Trophoblast cell (in vitro differentiated cells and primary cell): ENCODE measurements at regions not wholly inside any gene's neighbourhood (a gene's known extent, or its start where the extent isn't known, plus 50 kb on each side); places are given as distances from the start of the nearest gene placed in this dataset.
A peak's percentile ranks its signal among the peaks of the same experiment; 100 is the strongest.

ENCODE experiments used
- DNase-seq, 2 donors: peaks; one replicate each; pipeline ENCODE4 v3.0.0-alpha.2; 2016
- H2AFZ ChIP-seq: 2 replicates; pipeline ENCODE4 v1.6.1; 2013; ENCODE audit warnings: low read length, moderate library complexity, mild to moderate bottlenecking; ENCODE audit not compliant: insufficient read depth, poor library complexity
- H2AK5ac ChIP-seq: 2 replicates; pipeline ENCODE4 v1.6.1; 2013; ENCODE audit warnings: mild to moderate bottlenecking, low read length
- H2BK120ac ChIP-seq: 2 replicates; pipeline ENCODE4 v1.6.1; 2013; ENCODE audit warnings: low read length, mild to moderate bottlenecking, moderate library complexity; ENCODE audit not compliant: insufficient read depth, poor library complexity
- H2BK12ac ChIP-seq: 2 replicates; pipeline ENCODE4 v1.6.1; 2013; ENCODE audit warnings: mild to moderate bottlenecking, low read length, moderate library complexity
- H2BK5ac ChIP-seq: 2 replicates; pipeline ENCODE4 v1.6.1; 2013; ENCODE audit warnings: low read length, low read depth, moderate library complexity, mild to moderate bottlenecking; ENCODE audit not compliant: poor library complexity
- H3K14ac ChIP-seq: 2 replicates; pipeline ENCODE4 v1.6.1; 2013; ENCODE audit warnings: mild to moderate bottlenecking, low read length
- H3K18ac ChIP-seq: 2 replicates; pipeline ENCODE4 v1.6.1; 2013; ENCODE audit warnings: mild to moderate bottlenecking, low read length
- H3K23ac ChIP-seq: 2 replicates; pipeline ENCODE4 v1.6.1; 2013; ENCODE audit warnings: low read length
- H3K27ac ChIP-seq: 2 replicates; pipeline ENCODE4 v1.5.1; 2013; ENCODE audit warnings: low read depth, mild to moderate bottlenecking, inconsistent platforms, low read length, moderate library complexity
- H3K27me3 ChIP-seq: 2 replicates; pipeline ENCODE4 v1.6.1; 2013; ENCODE audit warnings: inconsistent platforms, mild to moderate bottlenecking, low read length, moderate library complexity; ENCODE audit not compliant: insufficient read depth
- H3K36me3 ChIP-seq, 2 experiments: 1 replicate in 1 of 2; 2 replicates in 1 of 2; pipeline ENCODE4 v1.6.1; 2013; ENCODE audit warnings: low read length in 2 of 2, mild to moderate bottlenecking in 2 of 2, moderate library complexity in 1 of 2; ENCODE audit not compliant: insufficient read depth in 2 of 2, control insufficient read depth in 1 of 2
- H3K4ac ChIP-seq: 2 replicates; pipeline ENCODE4 v1.6.1; 2013; ENCODE audit warnings: low read depth, mild to moderate bottlenecking, low read length, moderate library complexity
- H3K4me1 ChIP-seq, 2 experiments: 1 replicate in 1 of 2; 2 replicates in 1 of 2; pipeline ENCODE4 v1.6.1; 2013; ENCODE audit warnings: low read length in 2 of 2, mild to moderate bottlenecking in 2 of 2, moderate library complexity in 1 of 2; ENCODE audit not compliant: insufficient read depth in 2 of 2, control insufficient read depth in 1 of 2
- H3K4me2 ChIP-seq: 2 replicates; pipeline ENCODE4 v1.6.1; 2013; ENCODE audit warnings: inconsistent platforms, mild to moderate bottlenecking, low read length, moderate library complexity
- H3K4me3 ChIP-seq: 2 replicates; pipeline ENCODE4 v1.5.1; 2013; ENCODE audit warnings: mild to moderate bottlenecking, low read depth, low read length, inconsistent platforms
- H3K79me1 ChIP-seq: one replicate; pipeline ENCODE4 v1.6.1; 2013; ENCODE audit warnings: low read length
- H3K79me2 ChIP-seq: 2 replicates; pipeline ENCODE4 v1.6.1; 2013; ENCODE audit warnings: low read length, mild to moderate bottlenecking; ENCODE audit not compliant: control insufficient read depth, insufficient read depth, poor library complexity
- H3K9ac ChIP-seq: 2 replicates; pipeline ENCODE4 v1.6.1; 2013; ENCODE audit warnings: mild to moderate bottlenecking, low read length
- H3K9me3 ChIP-seq: 2 replicates; pipeline ENCODE4 v1.6.1; 2013; ENCODE audit warnings: low read depth, mild to moderate bottlenecking, control low read depth, inconsistent platforms, low read length; ENCODE audit not compliant: insufficient read depth
- H4K12ac ChIP-seq: 2 replicates; pipeline ENCODE4 v1.6.1; 2013; ENCODE audit warnings: low read depth, mild to moderate bottlenecking, low read length, moderate library complexity
- H4K8ac ChIP-seq: 2 replicates; pipeline ENCODE4 v1.6.1; 2013; ENCODE audit warnings: low read depth, mild to moderate bottlenecking, low read length, moderate library complexity
- H4K91ac ChIP-seq: one replicate; pipeline ENCODE4 v1.6.1; 2013; ENCODE audit warnings: low read depth, mild to moderate bottlenecking, low read length, moderate library complexity
- WGBS: extraction: QIAGEN DNeasy Blood & Tissue Kit; methylation state at CpG from one replicate; pipeline ENCODE4 v1.1.7; 2013; ENCODE audit warnings: missing lambda C conversion rate; ENCODE audit not compliant: insufficient read length, insufficient coverage; ENCODE audit errors: extremely low coverage; 5-methylcytosine and 5-hydroxymethylcytosine counted together

GRCh38 chr1:173300061-173301044, 93.2 kb upstream of the TNFSF4 start:
- Histone ChIP-seq H3K18ac (no peak overlapping the region), H3K9ac (no peak overlapping the region), H2BK12ac (no peak overlapping the region), H3K9me3 (no peaks in the 10 kb centered on the region), H2BK120ac (no peak overlapping the region), H2AK5ac (no peak overlapping the region), H3K14ac (no peak overlapping the region), H3K4me2 (no peak overlapping the region), H4K8ac (no peak overlapping the region), H3K4me1 (no peaks in the 10 kb centered on the region), H2BK5ac (no peak overlapping the region), H2AFZ (no peak overlapping the region), H3K27ac (no peak overlapping the region), H4K12ac (no peak overlapping the region), H3K79me1 (peaks cover 2% of the 10 kb centered on the region), H3K23ac (no peak overlapping the region), H3K79me2 (no peaks in the 10 kb centered on the region), H4K91ac (no peak overlapping the region), H3K4me3 (no peak overlapping the region), H3K36me3 (no peaks in the 10 kb centered on the region), H3K27me3 (no peaks in the 10 kb centered on the region), H3K4ac (no peak overlapping the region)
- no peak for DNase-seq
- WGBS: no CpG with 5 or more reads among the region's 5 CpGs

DNA sequence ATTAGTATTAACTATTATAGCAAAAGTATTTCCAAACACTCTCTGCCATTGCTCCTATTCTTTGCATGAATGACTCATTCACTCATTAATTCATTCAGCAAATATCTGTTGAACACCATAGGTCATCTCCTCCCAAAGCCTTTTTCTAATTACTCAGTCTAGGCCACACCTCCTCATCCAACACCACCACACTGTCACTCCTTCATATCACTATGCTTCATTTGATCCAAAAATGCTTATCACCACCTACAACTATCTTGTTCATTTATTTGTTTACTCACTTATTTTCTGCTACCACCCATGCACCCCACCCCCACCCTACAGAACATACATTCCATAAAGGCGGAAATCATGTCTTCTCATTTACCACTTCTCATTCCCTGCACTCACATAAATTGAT, 94.4 kb upstream of the TNFSF4 start:
- H3K79me2 ChIP-seq: no peaks in the 10 kb centered on the region
- H4K12ac ChIP-seq: no peak overlapping the region
- H3K23ac ChIP-seq: no peak overlapping the region
- H2BK5ac ChIP-seq: no peak overlapping the region
- no peak overlapping the region for H3K9ac ChIP-seq
- H2AK5ac ChIP-seq: no peak overlapping the region
- H3K4ac ChIP-seq: no peak overlapping the region
- no peak overlapping the region for H4K91ac ChIP-seq
- no peaks in the 10 kb centered on the region for H3K36me3 ChIP-seq
- H3K14ac ChIP-seq: no peak overlapping the region
- H2BK12ac ChIP-seq: no peak overlapping the region
- DNase-seq: no peak
- no peak overlapping the region for H2AFZ ChIP-seq
- no peak overlapping the region for H2BK120ac ChIP-seq
- no peak overlapping the region for H4K8ac ChIP-seq
- H3K4me1 ChIP-seq: no peaks in the 10 kb centered on the region
- WGBS: no CpG with 5 or more reads among the region's 1 CpG
- H3K9me3 ChIP-seq: no peaks in the 10 kb centered on the region
- H3K18ac ChIP-seq: no peak overlapping the region
- peaks cover 2% of the 10 kb centered on the region for H3K79me1 ChIP-seq
- H3K4me3 ChIP-seq: no peak overlapping the region
- no peak overlapping the region for H3K4me2 ChIP-seq
- H3K27ac ChIP-seq: no peak overlapping the region
- H3K27me3 ChIP-seq: no peaks in the 10 kb centered on the region

DNA sequence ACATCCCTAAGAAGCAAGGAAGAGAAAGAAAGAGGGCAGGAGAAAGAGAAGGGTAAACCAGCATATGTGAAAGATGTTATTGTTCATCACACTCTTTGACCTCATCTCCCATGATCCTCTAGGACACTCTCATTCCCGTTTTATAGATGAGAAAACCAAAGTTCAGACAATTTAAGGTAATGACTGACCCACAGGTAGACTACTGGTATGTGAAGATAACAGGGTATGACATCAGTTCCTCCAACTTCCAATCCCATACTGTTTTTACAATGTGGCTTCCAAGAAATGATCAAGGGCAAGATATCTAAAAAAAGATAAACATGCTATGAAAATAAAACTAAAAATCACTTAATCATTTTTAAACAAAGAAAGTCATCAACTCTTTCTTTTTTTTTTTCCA, 95.2 kb upstream of the TNFSF4 start:
- Histone ChIP-seq H3K4me2 (no peak overlapping the region), H4K91ac (no peak overlapping the region), H3K36me3 (no peaks in the 10 kb centered on the region), H3K9me3 (no peaks in the 10 kb centered on the region), H3K27ac (no peak overlapping the region), H3K27me3 (no peaks in the 10 kb centered on the region), H2AFZ (no peak overlapping the region), H3K4me1 (no peaks in the 10 kb centered on the region), H4K8ac (no peak overlapping the region), H2BK12ac (no peak overlapping the region), H3K79me1 (peaks cover 2% of the 10 kb centered on the region), H3K79me2 (no peaks in the 10 kb centered on the region), H3K4ac (no peak overlapping the region), H4K12ac (no peak overlapping the region), H3K4me3 (no peak overlapping the region), H2BK5ac (no peak overlapping the region), H3K9ac (no peak overlapping the region), H2BK120ac (no peak overlapping the region), H3K18ac (no peak overlapping the region), H3K14ac (no peak overlapping the region), H3K23ac (no peak overlapping the region), H2AK5ac (no peak overlapping the region)
- DNase-seq: peak in 1 of 2 donors; percentile 25
- no CpG with 5 or more reads among the region's 1 CpG for WGBS

GRCh38 chr1:173302890-173303829, 96.0 kb upstream of the TNFSF4 start:
- no CpG with 5 or more reads among the region's 8 CpGs for WGBS
- no peak overlapping the region for H3K14ac ChIP-seq
- no peak overlapping the region for H3K27ac ChIP-seq
- H3K4me3 ChIP-seq: no peak overlapping the region
- H3K4me2 ChIP-seq: no peak overlapping the region
- DNase-seq: no peak
- H3K18ac ChIP-seq: no peak overlapping the region
- H3K9ac ChIP-seq: no peak overlapping the region
- H3K23ac ChIP-seq: no peak overlapping the region
- no peak overlapping the region for H2AK5ac ChIP-seq
- H3K27me3 ChIP-seq: no peaks in the 10 kb centered on the region
- H2BK120ac ChIP-seq: no peak overlapping the region
- H2BK5ac ChIP-seq: no peak overlapping the region
- no peak overlapping the region for H2BK12ac ChIP-seq
- no peaks in the 10 kb centered on the region for H3K4me1 ChIP-seq
- H4K8ac ChIP-seq: no peak overlapping the region
- H3K79me2 ChIP-seq: no peaks in the 10 kb centered on the region
- H4K91ac ChIP-seq: no peak overlapping the region
- H3K4ac ChIP-seq: no peak overlapping the region
- no peak overlapping the region for H4K12ac ChIP-seq
- H3K9me3 ChIP-seq: no peaks in the 10 kb centered on the region
- H2AFZ ChIP-seq: no peak overlapping the region
- peaks cover 2% of the 10 kb centered on the region for H3K79me1 ChIP-seq
- no peaks in the 10 kb centered on the region for H3K36me3 ChIP-seq
